ENCODE measurements at regions not wholly inside any gene's neighbourhood (a gene's known extent, or its start where the extent isn't known, plus 50 kb on each side); places are given as distances from the start of the nearest gene placed in this dataset.

DNA sequence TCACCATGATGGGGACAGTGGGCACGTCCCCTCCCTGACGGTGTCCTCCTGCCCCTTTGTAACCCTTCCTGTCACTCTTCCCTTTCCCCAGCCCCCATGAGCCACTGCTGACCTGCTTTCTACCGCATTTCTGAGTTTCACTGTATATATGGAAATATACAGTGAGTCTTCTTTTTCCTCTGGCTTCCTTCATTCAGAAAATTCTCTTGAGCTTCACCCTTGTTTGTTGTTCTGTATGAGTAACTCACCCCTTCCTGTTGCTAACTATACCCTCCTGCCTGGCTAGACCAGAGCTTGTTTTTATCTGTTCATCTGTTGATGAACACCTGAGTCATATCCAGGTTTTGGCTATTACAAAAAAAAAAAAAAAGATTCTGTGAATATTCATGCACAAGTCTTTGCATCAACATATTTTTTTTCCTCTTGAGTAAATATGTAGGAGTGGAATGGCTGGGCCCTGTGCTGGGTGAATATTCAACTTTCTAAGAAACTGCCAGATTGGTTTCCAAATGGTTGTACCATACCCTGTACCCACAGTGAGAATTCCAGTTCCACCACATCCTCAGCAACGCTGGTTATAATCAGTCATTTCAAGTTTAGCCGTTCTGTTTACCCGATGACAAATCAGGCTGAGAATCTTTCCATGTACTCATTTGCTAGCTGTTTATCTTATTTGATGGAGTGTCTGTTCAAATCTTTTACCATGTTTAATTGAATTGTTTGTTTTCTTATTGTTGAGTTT is 62.0 kb downstream of the IGF2 start:
- TF ChIP-seq CTCF (IDR thresholded peaks at IDR 0.05) (no peak), POLR2AphosphoS5 (IDR thresholded peaks at IDR 0.05) (no peak), EP300 (IDR thresholded peaks at IDR 0.05) (no peak), POLR2A (IDR thresholded peaks at IDR 0.05) (no peak)

Measured in upper lobe of left lung (tissue), 4 donors.